GM21619 (cell line): ENCODE measurements at regions not wholly inside any gene's neighbourhood (a gene's known extent, or its start where the extent isn't known, plus 50 kb on each side); places are given as distances from the start of the nearest gene placed in this dataset.

Experiments used
- ATAC-seq: cut with Tn5 transposase; IDR thresholded peaks from one replicate; pipeline ENCODE4 v1.9.1; 2021; ENCODE audit not compliant: unreplicated experiment

GRCh38 chr9:12613071-12613470 lies 80.1 kb upstream of the TYRP1 start:
- no peak for ATAC-seq

GRCh38 chr9:12614488-12614887 lies 78.7 kb upstream of the TYRP1 start:
- ATAC-seq: no peak

GRCh38 chr9:12618956-12619355 lies 74.2 kb upstream of the TYRP1 start:
- ATAC-seq: no peak

- no peak for ATAC-seq
Measured at GRCh38 chr9:12625844-12626243, 67.3 kb upstream of the TYRP1 start.

- no peak for ATAC-seq
Measured at GRCh38 chr9:12627096-12627495, 66.1 kb upstream of the TYRP1 start.

- no peak for ATAC-seq
Measured at GRCh38 chr9:12628546-12628945, 64.6 kb upstream of the TYRP1 start.

- no peak for ATAC-seq
Measured at GRCh38 chr9:12629067-12629466, 64.1 kb upstream of the TYRP1 start.

GRCh38 chr9:12631866-12632265 lies 61.3 kb upstream of the TYRP1 start:
- ATAC-seq: no peak

GRCh38 chr9:12633016-12633765 lies 60.0 kb upstream of the TYRP1 start:
- no peak for ATAC-seq

GRCh38 chr9:12640016-12640587 lies 53.1 kb upstream of the TYRP1 start:
- ATAC-seq: no peak

GRCh38 chr9:12640866-12641636 lies 52.1 kb upstream of the TYRP1 start:
- ATAC-seq: no peak
